ENCODE measurements at regions not wholly inside any gene's neighbourhood (a gene's known extent, or its start where the extent isn't known, plus 50 kb on each side); places are given as distances from the start of the nearest gene placed in this dataset.
"Not testable (repeated sequence)": the region's sequence is repeated elsewhere in the genome, so short reads cannot be mapped to it uniquely, and the experiment has no call there.

GRCh38 chr13:44848920-44849676 is 140.2 kb downstream of the NUFIP1 start:
- no peak for DNase-seq (ENCODE audit: low read depth in 2 of 2)

- not testable (repeated sequence) for DNase-seq (ENCODE audit: low read depth in 2 of 2)
Measured at GRCh38 chr13:44845281-44846058, 143.8 kb downstream of the NUFIP1 start.

GRCh38 chr13:44844786-44845185 is 144.5 kb downstream of the NUFIP1 start:
- DNase-seq (ENCODE audit: low read depth in 2 of 2) = no peak

- DNase-seq (ENCODE audit: low read depth in 2 of 2) = no peak
Measured at GRCh38 chr13:44843403-44843802, 145.9 kb downstream of the NUFIP1 start.

- DNase-seq (ENCODE audit: low read depth in 2 of 2) = no peak
Measured at GRCh38 chr13:44842158-44842557, 147.1 kb downstream of the NUFIP1 start.

GRCh38 chr13:44840131-44840530 is 149.1 kb downstream of the NUFIP1 start:
- DNase-seq (ENCODE audit: low read depth in 2 of 2) = no peak

GRCh38 chr13:44837250-44837649 is 152.0 kb downstream of the NUFIP1 start:
- no peak for DNase-seq (ENCODE audit: low read depth in 2 of 2)

GRCh38 chr13:44834404-44834803 is 154.9 kb downstream of the NUFIP1 start:
- DNase-seq (ENCODE audit: low read depth in 2 of 2) = no peak

- DNase-seq (ENCODE audit: low read depth in 2 of 2) = no peak
Measured at GRCh38 chr13:44833626-44834025, 155.6 kb downstream of the NUFIP1 start.

- no peak for DNase-seq (ENCODE audit: low read depth in 2 of 2)
Measured at GRCh38 chr13:44833139-44833538, 156.1 kb downstream of the NUFIP1 start.

- no peak for DNase-seq (ENCODE audit: low read depth in 2 of 2)
Measured at GRCh38 chr13:44826591-44827350, 162.5 kb downstream of the NUFIP1 start.

GRCh38 chr13:44825953-44826352 is 163.3 kb downstream of the NUFIP1 start:
- no peak for DNase-seq (ENCODE audit: low read depth in 2 of 2)

GRCh38 chr13:44823555-44823954 is 165.7 kb downstream of the NUFIP1 start:
- not testable (repeated sequence) for DNase-seq (ENCODE audit: low read depth in 2 of 2)

- no peak for DNase-seq (ENCODE audit: low read depth in 2 of 2)
Measured at GRCh38 chr13:44822291-44822690, 167.0 kb downstream of the NUFIP1 start.

GRCh38 chr13:44819772-44820171 is 169.5 kb downstream of the NUFIP1 start:
- no peak for DNase-seq (ENCODE audit: low read depth in 2 of 2)

GRCh38 chr13:44819245-44819644 is 170.0 kb downstream of the NUFIP1 start:
- DNase-seq (ENCODE audit: low read depth in 2 of 2) = no peak

- DNase-seq (ENCODE audit: low read depth in 2 of 2) = no peak
Measured at GRCh38 chr13:44818428-44818827, 170.8 kb downstream of the NUFIP1 start.

- DNase-seq (ENCODE audit: low read depth in 2 of 2) = no peak
Measured at GRCh38 chr13:44818016-44818415, 171.3 kb downstream of the NUFIP1 start.

GRCh38 chr13:44817131-44817671 is 172.1 kb downstream of the NUFIP1 start:
- DNase-seq (ENCODE audit: low read depth in 2 of 2) = no peak

GRCh38 chr13:44816701-44817100 is 172.6 kb downstream of the NUFIP1 start:
- no peak for DNase-seq (ENCODE audit: low read depth in 2 of 2)

GRCh38 chr13:44815623-44816022 is 173.6 kb downstream of the NUFIP1 start:
- peak in 1 of 2 experiments; percentile 34 for DNase-seq (ENCODE audit: low read depth in 2 of 2)

- no peak for DNase-seq (ENCODE audit: low read depth in 2 of 2)
Measured at GRCh38 chr13:44814836-44815235, 174.4 kb downstream of the NUFIP1 start.
